Parathyroid adenoma (tissue), 2 donors: ENCODE measurements at regions not wholly inside any gene's neighbourhood (a gene's known extent, or its start where the extent isn't known, plus 50 kb on each side); places are given as distances from the start of the nearest gene placed in this dataset.
"Not testable (repeated sequence)": the region's sequence is repeated elsewhere in the genome, so short reads cannot be mapped to it uniquely, and the experiment has no call there.

Experiments used
- H2AFZ ChIP-seq: fragments of 300-600 bp; sonication (generic); one replicate; pipeline ENCODE4 v1.7.0; 2017; ENCODE audit warnings: antibody characterized with exemption, mild to moderate bottlenecking
- H3K27ac ChIP-seq: fragments of 300-600 bp; sonication (generic); one replicate; pipeline ENCODE4 v1.7.0; 2017
- H3K27me3 ChIP-seq: fragments of 300-600 bp; sonication (generic); one replicate; pipeline ENCODE4 v1.7.0; 2017; ENCODE audit warnings: low read length; ENCODE audit not compliant: control insufficient read depth, insufficient read depth
- H3K36me3 ChIP-seq: fragments of 300-600 bp; sonication (generic); one replicate; pipeline ENCODE4 v1.7.0; 2017; ENCODE audit warnings: low read length; ENCODE audit not compliant: control insufficient read depth, insufficient read depth
- H3K4me1 ChIP-seq: fragments of 300-600 bp; sonication (generic); one replicate; pipeline ENCODE4 v1.7.0; 2017; ENCODE audit warnings: control low read depth
- H3K4me2 ChIP-seq: fragments of 300-600 bp; sonication (generic); one replicate; pipeline ENCODE4 v1.7.0; 2017; ENCODE audit warnings: low read length
- H3K4me3 ChIP-seq: fragments of 300-600 bp; sonication (generic); one replicate; pipeline ENCODE4 v1.7.0; 2017; ENCODE audit warnings: low read depth, low read length
- H3K79me2 ChIP-seq: fragments of 300-600 bp; sonication (generic); one replicate; pipeline ENCODE4 v1.7.0; 2017; ENCODE audit warnings: control low read depth
- H3K9ac ChIP-seq: fragments of 300-600 bp; sonication (generic); one replicate; pipeline ENCODE4 v1.7.0; 2017; ENCODE audit warnings: mild to moderate bottlenecking
- H3K9me3 ChIP-seq: fragments of 300-600 bp; sonication (generic); one replicate; pipeline ENCODE4 v1.7.0; 2017; ENCODE audit warnings: low read length; ENCODE audit not compliant: control insufficient read depth
- CTCF ChIP-seq: fragments of 300-600 bp; sonication (generic); IDR thresholded peaks from one replicate; pipeline ENCODE4 v1.7.0; 2017; ENCODE audit warnings: antibody characterized with exemption, mild to moderate bottlenecking
- donor health status: primary hyperparathyroidism.

DNA sequence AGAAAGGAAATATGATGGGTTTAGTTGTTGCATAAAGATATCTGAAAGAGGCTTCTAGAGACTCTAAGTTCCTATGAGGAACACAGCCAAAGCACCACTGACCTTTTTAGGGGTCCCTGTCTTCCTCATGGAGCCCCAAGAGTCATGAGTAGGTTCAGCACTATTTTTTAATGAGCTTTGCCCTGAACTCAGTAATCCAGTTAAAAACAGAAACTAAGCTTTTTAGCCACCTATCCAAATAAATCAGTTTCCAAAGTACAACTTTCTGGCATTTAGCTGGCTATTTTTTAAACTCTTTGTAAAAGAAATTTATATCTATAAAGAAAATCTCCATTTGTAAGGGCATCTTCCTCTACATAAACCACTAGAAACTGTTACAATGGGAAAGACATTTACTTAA, 241.8 kb upstream of the UBASH3B start:
- Histone ChIP-seq H3K4me3 (no peak overlapping the region), H3K27ac (no peak overlapping the region), H3K27me3 (no peaks in the 10 kb centered on the region), H3K79me2 (no peaks in the 10 kb centered on the region), H3K4me2 (no peak overlapping the region), H3K36me3 (no peaks in the 10 kb centered on the region), H3K9me3 (no peaks in the 10 kb centered on the region), H3K9ac (no peak overlapping the region), H2AFZ (no peak overlapping the region), H3K4me1 (no peaks in the 10 kb centered on the region)
- TF ChIP-seq CTCF, result no peak

DNA sequence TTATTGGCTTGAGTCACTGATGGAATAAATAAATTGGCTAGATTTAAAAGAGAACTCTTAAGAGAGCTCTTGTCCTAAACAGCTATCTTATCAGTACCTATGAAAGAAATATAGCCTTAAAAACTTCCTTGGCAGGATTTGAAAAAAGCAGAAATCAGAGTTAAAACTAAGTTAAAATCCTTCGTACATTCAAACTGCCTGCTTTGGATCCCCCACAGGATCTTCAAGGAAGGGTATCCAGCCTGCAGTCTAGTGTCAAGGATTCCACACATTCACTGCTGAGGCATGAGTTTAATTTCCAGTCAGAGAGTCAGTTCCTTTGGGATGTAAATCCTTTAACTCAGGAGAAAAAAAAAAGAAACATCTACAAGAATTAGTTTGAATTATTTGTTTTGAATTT, 242.9 kb upstream of the UBASH3B start:
- Histone ChIP-seq H3K27me3 (no peaks in the 10 kb centered on the region), H3K27ac (no peak overlapping the region), H3K36me3 (no peaks in the 10 kb centered on the region), H3K4me3 (no peak overlapping the region), H3K79me2 (no peaks in the 10 kb centered on the region), H2AFZ (no peak overlapping the region), H3K9me3 (no peaks in the 10 kb centered on the region), H3K4me2 (no peak overlapping the region), H3K9ac (no peak overlapping the region), H3K4me1 (no peaks in the 10 kb centered on the region)
- TF ChIP-seq CTCF, result no peak

DNA sequence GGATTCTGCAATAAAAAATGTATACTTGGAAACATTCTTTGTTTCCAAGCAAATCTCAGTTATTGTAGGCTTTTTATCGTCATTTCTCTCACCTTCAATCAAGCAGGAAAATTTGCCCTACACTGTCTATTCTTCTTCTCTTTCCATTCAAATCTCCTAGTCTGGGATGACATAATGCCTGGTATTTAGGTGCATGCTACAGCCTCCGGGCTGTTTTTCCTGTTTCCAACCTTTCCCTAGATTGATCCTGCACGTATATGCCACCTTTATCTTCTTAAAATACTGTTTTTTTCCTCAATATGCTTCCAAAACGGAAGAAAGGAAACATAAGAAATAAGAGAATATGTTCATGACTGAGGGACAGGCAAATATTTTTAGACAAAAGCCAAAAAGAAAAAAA, 249.1 kb upstream of the UBASH3B start:
- H3K27me3 ChIP-seq, result no peaks in the 10 kb centered on the region
- no peak overlapping the region for H3K9ac ChIP-seq
- H3K36me3 ChIP-seq, result no peaks in the 10 kb centered on the region
- H3K27ac ChIP-seq, result no peak overlapping the region
- TF ChIP-seq CTCF, result no peak
- H3K9me3 ChIP-seq, result no peaks in the 10 kb centered on the region
- H3K4me1 ChIP-seq, result no peaks in the 10 kb centered on the region
- no peak overlapping the region for H3K4me2 ChIP-seq
- no peaks in the 10 kb centered on the region for H3K79me2 ChIP-seq
- no peak overlapping the region for H2AFZ ChIP-seq
- H3K4me3 ChIP-seq, result no peak overlapping the region

DNA sequence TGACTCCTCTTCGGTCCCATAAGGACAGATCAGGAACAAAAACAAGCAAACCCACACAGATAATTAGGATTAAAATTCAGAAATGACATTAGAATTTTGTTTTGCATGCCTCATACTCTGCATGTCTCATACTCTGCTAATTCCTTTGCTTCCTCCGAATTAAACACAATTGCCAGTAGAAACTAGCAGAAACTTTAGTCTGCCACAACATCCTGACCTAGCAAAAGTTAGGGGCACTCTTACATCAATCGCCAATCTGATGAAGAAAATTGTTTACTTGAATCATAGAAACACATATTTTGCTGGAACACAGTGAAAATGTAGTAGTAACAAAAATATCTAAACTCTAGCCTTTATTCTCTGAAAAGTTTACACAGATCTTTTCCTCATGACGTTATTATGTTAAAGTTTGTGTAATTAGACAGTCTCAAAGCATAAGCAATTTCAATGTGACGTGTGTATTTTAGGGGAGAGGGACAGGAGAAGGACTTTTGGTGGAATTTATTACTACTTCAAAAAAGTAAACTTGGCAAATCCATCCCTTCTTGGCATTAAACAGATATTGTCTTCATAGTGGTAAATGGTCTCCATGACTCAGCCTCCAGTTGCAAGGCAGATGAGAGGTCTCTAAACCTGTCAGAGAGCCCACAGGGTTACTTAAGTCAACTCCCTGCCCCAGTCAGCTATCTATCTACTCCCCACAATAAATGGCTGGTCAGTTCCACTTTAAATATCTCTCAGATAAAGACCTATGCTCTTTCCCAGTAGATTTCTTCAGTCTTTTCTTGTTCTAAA, 249.8 kb upstream of the UBASH3B start:
- H3K4me1 ChIP-seq, result no peaks in the 10 kb centered on the region
- no peaks in the 10 kb centered on the region for H3K27me3 ChIP-seq
- no peak overlapping the region for H3K27ac ChIP-seq
- no peaks in the 10 kb centered on the region for H3K36me3 ChIP-seq
- no peak overlapping the region for H3K9ac ChIP-seq
- H3K4me2 ChIP-seq, result no peak overlapping the region
- TF ChIP-seq CTCF, result no peak
- H3K79me2 ChIP-seq, result no peaks in the 10 kb centered on the region
- no peaks in the 10 kb centered on the region for H3K9me3 ChIP-seq
- no peak overlapping the region for H3K4me3 ChIP-seq
- no peak overlapping the region for H2AFZ ChIP-seq

GRCh38 chr11:122404571-122404970, 251.0 kb upstream of the UBASH3B start:
- H3K27me3 ChIP-seq, result no peaks in the 10 kb centered on the region
- H3K4me1 ChIP-seq, result no peaks in the 10 kb centered on the region
- H3K36me3 ChIP-seq, result no peaks in the 10 kb centered on the region
- H2AFZ ChIP-seq, result no peak overlapping the region
- no peaks in the 10 kb centered on the region for H3K9me3 ChIP-seq
- no peak for TF ChIP-seq CTCF
- H3K4me2 ChIP-seq, result no peak overlapping the region
- H3K9ac ChIP-seq, result no peak overlapping the region
- H3K27ac ChIP-seq, result no peak overlapping the region
- H3K4me3 ChIP-seq, result no peak overlapping the region
- H3K79me2 ChIP-seq, result no peaks in the 10 kb centered on the region

GRCh38 chr11:122401581-122401980, 253.9 kb upstream of the UBASH3B start:
- not testable (repeated sequence) for H3K36me3 ChIP-seq, H3K9ac ChIP-seq, H3K4me3 ChIP-seq, H3K27me3 ChIP-seq, H3K79me2 ChIP-seq, H3K9me3 ChIP-seq, H3K4me2 ChIP-seq, H3K27ac ChIP-seq, H2AFZ ChIP-seq, H3K4me1 ChIP-seq
